ENCODE measurements at regions not wholly inside any gene's neighbourhood (a gene's known extent, or its start where the extent isn't known, plus 50 kb on each side); places are given as distances from the start of the nearest gene placed in this dataset.

GRCh38 chr6:103925317-103925716, 934.4 kb downstream of the HACE1 start:
- Histone ChIP-seq H3K27me3 (replicated peaks; ENCODE audit: control insufficient read depth, insufficient read depth, low read length) (no peaks in the 10 kb centered on the region), H3K36me3 (ENCODE audit: control insufficient read depth, insufficient read depth, low read length) (no peaks in the 10 kb centered on the region), H3K4me3 (replicated peaks; ENCODE audit: low read depth, low read length) (no peak overlapping the region)
- no peak for TF ChIP-seq CTCF (IDR thresholded peaks at IDR 0.05; ENCODE audit: insufficient read depth, low read length, poor library complexity, severe bottlenecking)
- DNase-seq (ENCODE audit: extremely low read depth, insufficient read length), result no peak

- no peak for TF ChIP-seq CTCF (IDR thresholded peaks at IDR 0.05; ENCODE audit: insufficient read depth, low read length, poor library complexity, severe bottlenecking)
- DNase-seq (ENCODE audit: extremely low read depth, insufficient read length), result no peak
- Histone ChIP-seq H3K4me3 (replicated peaks; ENCODE audit: low read depth, low read length) (no peak overlapping the region), H3K36me3 (ENCODE audit: control insufficient read depth, insufficient read depth, low read length) (no peaks in the 10 kb centered on the region), H3K27me3 (replicated peaks; ENCODE audit: control insufficient read depth, insufficient read depth, low read length) (no peaks in the 10 kb centered on the region)
Measured at GRCh38 chr6:103910018-103910417, 949.7 kb downstream of the HACE1 start.

GRCh38 chr6:103908898-103909297, 950.8 kb downstream of the HACE1 start:
- Histone ChIP-seq H3K27me3 (replicated peaks; ENCODE audit: control insufficient read depth, insufficient read depth, low read length) (no peaks in the 10 kb centered on the region), H3K36me3 (ENCODE audit: control insufficient read depth, insufficient read depth, low read length) (no peaks in the 10 kb centered on the region), H3K4me3 (replicated peaks; ENCODE audit: low read depth, low read length) (no peak overlapping the region)
- TF ChIP-seq CTCF (IDR thresholded peaks at IDR 0.05; ENCODE audit: insufficient read depth, low read length, poor library complexity, severe bottlenecking), result no peak
- no peak for DNase-seq (ENCODE audit: extremely low read depth, insufficient read length)

- Histone ChIP-seq H3K27me3 (replicated peaks; ENCODE audit: control insufficient read depth, insufficient read depth, low read length) (no peaks in the 10 kb centered on the region), H3K36me3 (ENCODE audit: control insufficient read depth, insufficient read depth, low read length) (no peaks in the 10 kb centered on the region), H3K4me3 (replicated peaks; ENCODE audit: low read depth, low read length) (no peak overlapping the region)
- no peak for DNase-seq (ENCODE audit: extremely low read depth, insufficient read length)
- no peak for TF ChIP-seq CTCF (IDR thresholded peaks at IDR 0.05; ENCODE audit: insufficient read depth, low read length, poor library complexity, severe bottlenecking)
Measured at GRCh38 chr6:103895136-103895535, 964.6 kb downstream of the HACE1 start.

- DNase-seq (ENCODE audit: extremely low read depth, insufficient read length), result no peak
Measured at GRCh38 chr6:103893141-103893581, 966.6 kb downstream of the HACE1 start.

More at GRCh38 chr6:103893141-103893581, 966.6 kb downstream of the HACE1 start:
- TF ChIP-seq CTCF (IDR thresholded peaks at IDR 0.05; ENCODE audit: insufficient read depth, low read length, poor library complexity, severe bottlenecking), result no peak
- Histone ChIP-seq H3K27me3 (replicated peaks; ENCODE audit: control insufficient read depth, insufficient read depth, low read length) (no peaks in the 10 kb centered on the region), H3K4me3 (replicated peaks; ENCODE audit: low read depth, low read length) (no peak overlapping the region), H3K36me3 (ENCODE audit: control insufficient read depth, insufficient read depth, low read length) (no peaks in the 10 kb centered on the region)
